Liver (tissue), 8 donors: ENCODE measurements at regions not wholly inside any gene's neighbourhood (a gene's known extent, or its start where the extent isn't known, plus 50 kb on each side); places are given as distances from the start of the nearest gene placed in this dataset.
A peak's percentile ranks its signal among the peaks of the same experiment; 100 is the strongest.

ENCODE experiments used
- DNase-seq: peaks from one replicate; pipeline ENCODE4 v3.0.0-alpha.2; 2017; ENCODE audit warnings: low spot score
- H3K27ac ChIP-seq, 2 donors: one replicate each; pipeline ENCODE4 v1.7.0; 2013; ENCODE audit warnings: inconsistent platforms in 2 of 2, low read length in 2 of 2, control low read depth in 1 of 2, low read depth in 1 of 2, mild to moderate bottlenecking in 1 of 2
- H3K27me3 ChIP-seq, 4 donors: one replicate each; pipeline versions ENCODE4 v1.6.1 to v1.7.0; 2013; ENCODE audit warnings: low read length in 3 of 4, inconsistent platforms in 1 of 4, mild to moderate bottlenecking in 1 of 4, moderate library complexity in 1 of 4; ENCODE audit not compliant: control insufficient read depth in 4 of 4, insufficient read depth in 4 of 4
- H3K36me3 ChIP-seq, 4 donors: one replicate each; pipeline versions ENCODE4 v1.6.1 to v1.7.0; 2013; ENCODE audit warnings: low read length in 3 of 4, mild to moderate bottlenecking in 3 of 4, low read depth in 1 of 4, moderate library complexity in 1 of 4; ENCODE audit not compliant: control insufficient read depth in 4 of 4, insufficient read depth in 3 of 4
- H3K4me1 ChIP-seq, 4 donors: one replicate each; pipeline versions ENCODE4 v1.6.1 to v1.7.0; 2013; ENCODE audit warnings: low read length in 3 of 4, mild to moderate bottlenecking in 3 of 4, moderate library complexity in 1 of 4; ENCODE audit not compliant: control insufficient read depth in 4 of 4, insufficient read depth in 4 of 4
- H3K4me3 ChIP-seq, 3 donors: one replicate each; pipeline versions ENCODE4 v1.6.1 to v1.7.0; 2013; ENCODE audit warnings: low read length in 3 of 3, control low read depth in 1 of 3, low read depth in 1 of 3, mild to moderate bottlenecking in 1 of 3
- H3K9ac ChIP-seq, 2 donors: one replicate each; pipeline ENCODE4 v1.7.0; 2013; ENCODE audit warnings: low read length in 2 of 2, mild to moderate bottlenecking in 2 of 2, moderate library complexity in 2 of 2, control low read depth in 1 of 2, low read depth in 1 of 2
- H3K9me3 ChIP-seq, 4 donors: one replicate each; pipeline versions ENCODE4 v1.6.1 to v1.7.0; 2013; ENCODE audit warnings: low read length in 3 of 4; ENCODE audit not compliant: control insufficient read depth in 4 of 4
- ATF3 ChIP-seq: IDR thresholded peaks from 2 replicates; pipeline ENCODE4 v1.6.1; 2016; ENCODE audit warnings: antibody characterized with exemption
- CTCF ChIP-seq: fragments of 150-350 bp; IDR thresholded peaks from 2 replicates; pipeline ENCODE4 v1.5.1; 2017; ENCODE audit warnings: improper control_type of control experiment, low read depth, low read length; ENCODE audit not compliant: missing input control
- GABPA ChIP-seq, 2 donors: IDR thresholded peaks in 1 of 2; conservative IDR thresholded peaks in 1 of 2; 2 replicates each; pipeline ENCODE4 v1.6.1; 2016; ENCODE audit warnings: antibody characterized with exemption in 2 of 2, mild to moderate bottlenecking in 1 of 2, moderate library complexity in 1 of 2
- HNF4A ChIP-seq, 2 donors: conservative IDR thresholded peaks; 2 replicates each; pipeline ENCODE4 v1.6.1; 2016; ENCODE audit warnings: antibody characterized with exemption in 2 of 2, mild to moderate bottlenecking in 2 of 2
- JUND ChIP-seq, 2 donors: IDR thresholded peaks; 2 replicates each; pipeline ENCODE4 v1.6.1; 2016; ENCODE audit warnings: antibody characterized with exemption in 2 of 2
- RAD21 ChIP-seq, 2 donors: IDR thresholded peaks; 2 replicates each; pipeline ENCODE4 v1.6.1; 2016; ENCODE audit warnings: antibody characterized with exemption in 2 of 2, mild to moderate bottlenecking in 2 of 2
- REST ChIP-seq: IDR thresholded peaks from 2 replicates; pipeline ENCODE4 v1.6.1; 2016; ENCODE audit warnings: antibody characterized with exemption, mild to moderate bottlenecking
- RXRA ChIP-seq, 2 donors: IDR thresholded peaks; 2 replicates each; pipeline ENCODE4 v1.6.1; 2017 to 2018; ENCODE audit warnings: antibody characterized with exemption in 2 of 2, mild to moderate bottlenecking in 1 of 2
- SP1 ChIP-seq: IDR thresholded peaks from 2 replicates; pipeline ENCODE4 v1.6.1; 2018; ENCODE audit warnings: antibody characterized with exemption, mild to moderate bottlenecking
- TAF1 ChIP-seq: conservative IDR thresholded peaks from 2 replicates; pipeline ENCODE4 v1.6.1; 2016; ENCODE audit warnings: antibody characterized with exemption, mild to moderate bottlenecking
- YY1 ChIP-seq: IDR thresholded peaks from 2 replicates; pipeline ENCODE4 v1.6.1; 2016; ENCODE audit warnings: antibody characterized with exemption, mild to moderate bottlenecking
- WGBS: extraction: QIAGEN DNeasy Blood & Tissue Kit; methylation state at CpG from one replicate; pipeline ENCODE4 v1.1.7; 2013; 5-methylcytosine and 5-hydroxymethylcytosine counted together
- TF ChIP-seq, protein P1 (sequence below): IDR thresholded peaks from 2 replicates; pipeline ENCODE4 v1.6.1; 2016; ENCODE audit warnings: antibody characterized with exemption
- donor health status: healthy.
- donor health status: healthy.
- donor health status: healthy.
- donor health status: healthy.
- donor health status: healthy.

DNA sequence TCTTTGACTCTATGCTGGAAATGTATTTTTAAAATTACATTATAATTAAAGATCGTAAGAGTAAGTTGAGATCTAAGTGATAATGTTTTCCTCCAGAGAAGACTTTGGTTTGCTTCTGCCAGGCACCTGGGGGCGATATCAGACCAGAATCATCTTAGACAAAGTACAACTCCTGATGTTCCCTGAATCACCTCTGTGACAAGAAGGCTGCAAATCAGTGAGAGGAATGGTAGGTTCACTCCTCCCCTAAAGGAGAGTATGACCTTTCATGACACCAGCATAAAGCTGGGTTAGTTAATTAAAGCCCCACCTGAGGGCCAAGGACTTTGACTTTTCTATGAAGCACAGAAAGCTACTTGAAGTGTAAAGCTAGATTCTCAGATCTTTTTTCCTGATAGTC lies 114.4 kb upstream of the DTNA start:
- Histone ChIP-seq H3K4me1 (peaks cover 0 to 3% (median 0%) of the 10 kb centered on the region in 4 donors), H3K36me3 (no peaks in the 10 kb centered on the region), H3K27ac (no peak overlapping the region), H3K9ac (no peak overlapping the region), H3K4me3 (no peak overlapping the region), H3K27me3 (no peaks in the 10 kb centered on the region), H3K9me3 (no peaks in the 10 kb centered on the region)
- no peak for TF ChIP-seq CTCF
- TF ChIP-seq RAD21 (IDR thresholded peaks at IDR 0.05), result peak; percentile 11 to 27
- 69% methylated on average over 2 of the region's 2 CpGs for WGBS
- no peak for DNase-seq

DNA sequence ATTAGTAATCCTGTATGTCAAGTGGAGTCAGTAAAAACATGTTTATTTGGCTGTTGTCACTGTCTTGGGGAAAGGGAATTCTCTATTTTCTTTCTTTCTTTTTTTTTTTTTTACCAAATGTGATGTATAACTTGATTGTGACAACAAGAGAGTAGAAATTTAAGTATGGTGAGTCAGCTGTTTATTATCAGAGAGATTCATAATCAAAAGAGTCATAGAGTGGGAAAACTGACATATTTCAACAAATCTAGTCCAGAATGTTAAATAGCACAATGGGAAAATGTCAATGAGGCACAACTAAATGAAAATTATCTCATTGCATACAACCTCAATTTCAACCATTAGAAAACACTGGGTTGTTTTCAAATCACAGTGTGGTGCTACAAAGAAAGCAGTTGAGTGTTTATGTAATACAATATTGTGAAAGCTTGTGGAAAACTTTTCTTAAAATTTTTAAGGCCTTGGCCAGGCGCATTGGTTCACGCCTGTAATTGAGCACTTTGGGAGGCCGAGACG lies 111.9 kb upstream of the DTNA start:
- DNase-seq, result no peak
- WGBS, result 95% methylated on average over 4 of the region's 4 CpGs
- no peaks in the 10 kb centered on the region for H3K27me3 ChIP-seq
- H3K36me3 ChIP-seq, result no peaks in the 10 kb centered on the region
- H3K9ac ChIP-seq, result no peak overlapping the region
- TF ChIP-seq CTCF (no peak), RXRA (IDR thresholded peaks at IDR 0.05) (no peak)
- no peak overlapping the region for H3K27ac ChIP-seq
- no peak overlapping the region for H3K4me3 ChIP-seq
- H3K4me1 ChIP-seq, result no peaks in the 10 kb centered on the region
- H3K9me3 ChIP-seq, result no peaks in the 10 kb centered on the region

GRCh38 chr18:34600158-34600557 lies 109.9 kb upstream of the DTNA start:
- H3K4me3 ChIP-seq, result no peak overlapping the region
- no peaks in the 10 kb centered on the region for H3K4me1 ChIP-seq
- H3K36me3 ChIP-seq, result no peaks in the 10 kb centered on the region
- no peak for DNase-seq
- H3K9me3 ChIP-seq, result no peaks in the 10 kb centered on the region
- no peak overlapping the region for H3K27ac ChIP-seq
- H3K27me3 ChIP-seq, result no peaks in the 10 kb centered on the region
- TF ChIP-seq ATF3 (no peak), JUND (IDR thresholded peaks at IDR 0.05) (no peak), YY1 (no peak), SP1 (no peak), RAD21 (IDR thresholded peaks at IDR 0.05) (no peak), HNF4A (conservative IDR thresholded peaks at IDR 0.05) (no peak), GABPA (IDR thresholded peaks at IDR 0.05 in 1 of 2, conservative IDR thresholded peaks at IDR 0.05 in 1 of 2) (no peak), REST (no peak), TAF1 (no peak), RXRA (IDR thresholded peaks at IDR 0.05) (no peak)
- TF ChIP-seq, protein P1, sequence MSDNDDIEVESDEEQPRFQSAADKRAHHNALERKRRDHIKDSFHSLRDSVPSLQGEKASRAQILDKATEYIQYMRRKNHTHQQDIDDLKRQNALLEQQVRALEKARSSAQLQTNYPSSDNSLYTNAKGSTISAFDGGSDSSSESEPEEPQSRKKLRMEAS, result no peak
- H3K9ac ChIP-seq, result no peak overlapping the region
